Right lobe of liver (tissue), 6 donors: ENCODE measurements at regions not wholly inside any gene's neighbourhood (a gene's known extent, or its start where the extent isn't known, plus 50 kb on each side); places are given as distances from the start of the nearest gene placed in this dataset.

Experiments used
- ATAC-seq, 4 donors: fragments of 200-7000 bp; cut with Tn5 transposase; one replicate each; pipeline ENCODE4 v1.9.1; 2020; ENCODE audit warnings: mild to moderate bottlenecking in 4 of 4, moderate library complexity in 4 of 4
- DNase-seq, 3 donors: peaks; one replicate each; pipeline ENCODE4 v3.0.0-alpha.2; 2020
- H3K27ac ChIP-seq, 3 donors: fragments of 200-600 bp; one replicate each; pipeline ENCODE4 v1.8.0; 2022
- H3K27me3 ChIP-seq, 2 donors: fragments of 200-600 bp; one replicate each; pipeline ENCODE4 v1.8.0; 2022
- H3K36me3 ChIP-seq, 4 donors: fragments of 200-600 bp; sonication (generic) in 1 of 4; one replicate each; pipeline versions ENCODE4 v1.5.1 to v1.8.0; 2017 to 2022; ENCODE audit warnings: control low read depth in 1 of 4
- H3K4me1 ChIP-seq, 4 donors: fragments of 200-600 bp; sonication (generic) in 1 of 4; one replicate each; pipeline versions ENCODE4 v1.5.1 to v1.8.0; 2017 to 2022; ENCODE audit warnings: control low read depth in 1 of 4
- H3K4me3 ChIP-seq, 3 donors: fragments of 200-600 bp; one replicate each; pipeline ENCODE4 v1.8.0; 2022
- H3K9me3 ChIP-seq, 4 donors: fragments of 200-600 bp; sonication (generic) in 1 of 4; one replicate each; pipeline versions ENCODE4 v1.5.1 to v1.8.0; 2017 to 2022; ENCODE audit warnings: control low read depth in 1 of 4
- POLR2A ChIP-seq: fragments of 450-650 bp; IDR thresholded peaks from one replicate; pipeline ENCODE4 v1.6.1; 2017; ENCODE audit warnings: antibody characterized with exemption, mild to moderate bottlenecking
- WGBS: methylation state at CpG from one replicate; pipeline ENCODE4 v1.1.6; 2018; ENCODE audit warnings: low coverage, low lambda C conversion rate; ENCODE audit not compliant: insufficient coverage; ENCODE audit errors: missing lambda C conversion rate; 5-methylcytosine and 5-hydroxymethylcytosine counted together
- intact Hi-C, 2 donors: fragments of 100-400 bp; cut with DNase I; formaldehyde crosslinking; loops; one replicate each; pipeline versions ENCODE4 v1.11.2 to v1.14.1; 2022
- TF ChIP-seq, protein P1 (sequence below), 4 donors: fragments of 200-600 bp in 3 of 4; fragments of 450-650 bp in 1 of 4; IDR thresholded peaks; one replicate each; pipeline versions ENCODE4 v1.5.1 to v1.8.0; 2016 to 2022; ENCODE audit warnings: antibody characterized with exemption in 4 of 4, mild to moderate bottlenecking in 2 of 4
- donor health status: DM: no; HTN: yes; CAD: no.
- donor health status: DM: no; HTN: no; CAD: no.
- donor health status: DM: no; HTN: no; CAD: no.
- donor health status: DM: no; HTN: yes; CAD: no.
- donor health status: DM: no; HTN: yes; CAD: no.

- intact Hi-C loops, result no loop called here
- 76% methylated on average over 5 of the region's 6 CpGs for WGBS
- Histone ChIP-seq H3K4me1 (no peaks in the 10 kb centered on the region), H3K4me3 (no peak overlapping the region), H3K36me3 (no peaks in the 10 kb centered on the region), H3K9me3 (no peaks in the 10 kb centered on the region), H3K27me3 (no peaks in the 10 kb centered on the region), H3K27ac (no peak overlapping the region)
- DNase-seq, result no peak
- ATAC-seq, result no peak
- TF ChIP-seq POLR2A, result no peak
- TF ChIP-seq, protein P1, sequence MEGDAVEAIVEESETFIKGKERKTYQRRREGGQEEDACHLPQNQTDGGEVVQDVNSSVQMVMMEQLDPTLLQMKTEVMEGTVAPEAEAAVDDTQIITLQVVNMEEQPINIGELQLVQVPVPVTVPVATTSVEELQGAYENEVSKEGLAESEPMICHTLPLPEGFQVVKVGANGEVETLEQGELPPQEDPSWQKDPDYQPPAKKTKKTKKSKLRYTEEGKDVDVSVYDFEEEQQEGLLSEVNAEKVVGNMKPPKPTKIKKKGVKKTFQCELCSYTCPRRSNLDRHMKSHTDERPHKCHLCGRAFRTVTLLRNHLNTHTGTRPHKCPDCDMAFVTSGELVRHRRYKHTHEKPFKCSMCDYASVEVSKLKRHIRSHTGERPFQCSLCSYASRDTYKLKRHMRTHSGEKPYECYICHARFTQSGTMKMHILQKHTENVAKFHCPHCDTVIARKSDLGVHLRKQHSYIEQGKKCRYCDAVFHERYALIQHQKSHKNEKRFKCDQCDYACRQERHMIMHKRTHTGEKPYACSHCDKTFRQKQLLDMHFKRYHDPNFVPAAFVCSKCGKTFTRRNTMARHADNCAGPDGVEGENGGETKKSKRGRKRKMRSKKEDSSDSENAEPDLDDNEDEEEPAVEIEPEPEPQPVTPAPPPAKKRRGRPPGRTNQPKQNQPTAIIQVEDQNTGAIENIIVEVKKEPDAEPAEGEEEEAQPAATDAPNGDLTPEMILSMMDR (IDR thresholded peaks at IDR 0.05), result no peak
These were observed 63.5 kb downstream of the CHST2 start for GRCh38 chr3:143182866-143183664.

DNA sequence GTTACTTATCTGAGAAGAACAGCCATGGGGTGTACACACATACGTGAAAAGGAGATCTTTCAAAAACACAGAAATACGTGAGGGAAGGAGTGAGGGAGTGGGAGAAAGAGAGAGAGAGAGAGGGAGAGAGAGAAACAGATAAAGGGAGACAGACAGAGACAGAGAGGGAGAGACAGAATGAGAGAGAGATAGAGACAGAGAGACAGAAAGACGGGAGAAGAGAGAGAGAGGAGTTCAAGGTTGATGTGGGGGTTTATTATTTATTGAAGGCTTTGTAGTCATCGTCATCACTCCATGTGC is 64.0 kb downstream of the CHST2 start:
- no peak overlapping the region for H3K4me3 ChIP-seq
- no peaks in the 10 kb centered on the region for H3K36me3 ChIP-seq
- H3K27me3 ChIP-seq, result no peaks in the 10 kb centered on the region
- no peaks in the 10 kb centered on the region for H3K4me1 ChIP-seq
- DNase-seq, result no peak
- no peak overlapping the region for H3K27ac ChIP-seq
- intact Hi-C loops, result no loop called here
- H3K9me3 ChIP-seq, result no peaks in the 10 kb centered on the region
- WGBS, result 69% methylated on average over 4 of the region's 4 CpGs
- TF ChIP-seq, protein P1 (IDR thresholded peaks at IDR 0.05), result no peak
- ATAC-seq, result no peak

GRCh38 chr3:143184099-143184498 is 64.5 kb downstream of the CHST2 start:
- Histone ChIP-seq H3K4me3 (no peak overlapping the region), H3K9me3 (no peaks in the 10 kb centered on the region), H3K27me3 (no peaks in the 10 kb centered on the region), H3K27ac (no peak overlapping the region), H3K4me1 (no peaks in the 10 kb centered on the region), H3K36me3 (no peaks in the 10 kb centered on the region)
- no peak for TF ChIP-seq POLR2A
- TF ChIP-seq, protein P1 (IDR thresholded peaks at IDR 0.05), result no peak
- DNase-seq (no peak), ATAC-seq (no peak)
- intact Hi-C loops, result no loop called here
- no CpG with 5 or more reads among the region's 1 CpG for WGBS

GRCh38 chr3:143185401-143185800 is 65.8 kb downstream of the CHST2 start:
- ATAC-seq (no peak), DNase-seq (no peak)
- Histone ChIP-seq H3K4me3 (no peak overlapping the region), H3K9me3 (no peaks in the 10 kb centered on the region), H3K36me3 (no peaks in the 10 kb centered on the region), H3K27me3 (no peaks in the 10 kb centered on the region), H3K27ac (no peak overlapping the region), H3K4me1 (no peaks in the 10 kb centered on the region)
- no peak for TF ChIP-seq POLR2A
- TF ChIP-seq, protein P1 (IDR thresholded peaks at IDR 0.05), result no peak
- intact Hi-C loops, result no loop called here

- WGBS, result 100% methylated on average over 1 of the region's 1 CpG
- Histone ChIP-seq H3K4me1 (no peaks in the 10 kb centered on the region), H3K9me3 (no peaks in the 10 kb centered on the region), H3K27ac (no peak overlapping the region), H3K4me3 (no peak overlapping the region), H3K27me3 (no peaks in the 10 kb centered on the region), H3K36me3 (no peaks in the 10 kb centered on the region)
- DNase-seq (no peak), ATAC-seq (no peak)
- TF ChIP-seq, protein P1 (IDR thresholded peaks at IDR 0.05), result no peak
- TF ChIP-seq POLR2A, result no peak
- intact Hi-C loops, result no loop called here
These were observed 67.5 kb downstream of the CHST2 start for GRCh38 chr3:143187111-143187510.
